MM.1S (cell line): ENCODE measurements at regions not wholly inside any gene's neighbourhood (a gene's known extent, or its start where the extent isn't known, plus 50 kb on each side); places are given as distances from the start of the nearest gene placed in this dataset.

Experiments used
- EZH2 ChIP-seq: fragments of 300-600 bp; sonication (generic); optimal IDR thresholded peaks from 2 replicates; pipeline ENCODE3; 2017; ENCODE audit warnings: low read depth, mild to moderate bottlenecking, antibody characterized with exemption, low read length, mixed read lengths
- TF ChIP-seq, protein P1 (sequence below): fragments of 300-600 bp; sonication (generic); IDR thresholded peaks from 2 replicates; pipeline ENCODE4 v1.5.1; 2016; ENCODE audit warnings: antibody characterized with exemption, low read length, mixed read lengths

- TF ChIP-seq, protein P1, sequence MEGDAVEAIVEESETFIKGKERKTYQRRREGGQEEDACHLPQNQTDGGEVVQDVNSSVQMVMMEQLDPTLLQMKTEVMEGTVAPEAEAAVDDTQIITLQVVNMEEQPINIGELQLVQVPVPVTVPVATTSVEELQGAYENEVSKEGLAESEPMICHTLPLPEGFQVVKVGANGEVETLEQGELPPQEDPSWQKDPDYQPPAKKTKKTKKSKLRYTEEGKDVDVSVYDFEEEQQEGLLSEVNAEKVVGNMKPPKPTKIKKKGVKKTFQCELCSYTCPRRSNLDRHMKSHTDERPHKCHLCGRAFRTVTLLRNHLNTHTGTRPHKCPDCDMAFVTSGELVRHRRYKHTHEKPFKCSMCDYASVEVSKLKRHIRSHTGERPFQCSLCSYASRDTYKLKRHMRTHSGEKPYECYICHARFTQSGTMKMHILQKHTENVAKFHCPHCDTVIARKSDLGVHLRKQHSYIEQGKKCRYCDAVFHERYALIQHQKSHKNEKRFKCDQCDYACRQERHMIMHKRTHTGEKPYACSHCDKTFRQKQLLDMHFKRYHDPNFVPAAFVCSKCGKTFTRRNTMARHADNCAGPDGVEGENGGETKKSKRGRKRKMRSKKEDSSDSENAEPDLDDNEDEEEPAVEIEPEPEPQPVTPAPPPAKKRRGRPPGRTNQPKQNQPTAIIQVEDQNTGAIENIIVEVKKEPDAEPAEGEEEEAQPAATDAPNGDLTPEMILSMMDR: no peak
- TF ChIP-seq EZH2: no peak
These were observed 150.5 kb downstream of the CYP26A1 start for GRCh38 chr10:93224005-93224779.
